Putamen (tissue), 1 donor: ENCODE measurements at regions not wholly inside any gene's neighbourhood (a gene's known extent, or its start where the extent isn't known, plus 50 kb on each side); places are given as distances from the start of the nearest gene placed in this dataset.
"Not testable (repeated sequence)": the region's sequence is repeated elsewhere in the genome, so short reads cannot be mapped to it uniquely, and the experiment has no call there.

Source experiments
- DNase-seq: peaks from one replicate; pipeline ENCODE4 v3.0.0-alpha.2; 2016; ENCODE audit warnings: low spot score

DNA sequence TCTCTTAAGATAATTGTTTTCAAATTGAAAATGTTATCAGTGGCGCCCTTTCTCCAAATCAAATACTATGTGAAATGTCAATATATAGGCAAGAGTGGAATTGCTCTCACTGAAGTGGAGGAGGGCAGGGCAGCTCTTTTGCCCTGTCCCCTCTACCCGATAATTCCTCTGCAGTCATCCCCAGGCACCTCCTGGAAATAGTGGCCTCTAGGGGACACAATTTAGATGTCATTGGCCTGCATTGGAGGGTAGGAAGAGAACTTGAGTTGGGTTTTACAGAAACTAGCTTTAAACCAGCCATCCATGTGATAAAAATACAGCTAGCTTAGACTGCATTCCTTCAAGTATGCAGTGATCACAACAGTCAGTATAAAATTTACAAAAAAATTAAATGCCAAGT is 288.9 kb downstream of the EDEM1 start:
- no peak for DNase-seq

DNA sequence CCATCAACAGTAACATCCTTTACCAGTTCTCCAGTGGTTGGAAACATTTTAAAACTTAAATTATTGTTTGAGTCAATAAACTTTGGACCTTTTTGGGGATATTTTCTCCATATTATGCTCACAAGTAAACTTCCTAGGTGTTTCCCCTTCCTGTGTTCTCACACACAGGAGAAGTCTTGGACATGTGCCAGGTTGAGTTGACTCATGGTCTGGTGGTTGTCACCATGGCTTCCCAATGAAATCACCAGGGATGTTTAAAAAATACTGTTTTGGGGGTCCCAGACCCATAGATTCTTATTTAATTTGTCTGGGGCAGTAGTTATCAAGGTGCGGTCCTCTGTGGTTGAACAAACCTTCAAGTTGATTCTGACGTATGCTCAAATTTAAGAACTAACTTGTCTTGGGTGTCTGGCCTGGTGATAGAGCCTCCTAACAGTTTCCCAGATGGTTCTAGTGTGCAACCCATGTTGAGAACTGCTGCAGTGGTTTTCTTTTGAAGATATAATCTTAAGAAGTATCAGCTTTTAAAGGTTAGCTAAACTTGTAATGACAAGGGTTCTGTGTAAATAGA is 291.8 kb downstream of the EDEM1 start:
- DNase-seq: no peak

DNA sequence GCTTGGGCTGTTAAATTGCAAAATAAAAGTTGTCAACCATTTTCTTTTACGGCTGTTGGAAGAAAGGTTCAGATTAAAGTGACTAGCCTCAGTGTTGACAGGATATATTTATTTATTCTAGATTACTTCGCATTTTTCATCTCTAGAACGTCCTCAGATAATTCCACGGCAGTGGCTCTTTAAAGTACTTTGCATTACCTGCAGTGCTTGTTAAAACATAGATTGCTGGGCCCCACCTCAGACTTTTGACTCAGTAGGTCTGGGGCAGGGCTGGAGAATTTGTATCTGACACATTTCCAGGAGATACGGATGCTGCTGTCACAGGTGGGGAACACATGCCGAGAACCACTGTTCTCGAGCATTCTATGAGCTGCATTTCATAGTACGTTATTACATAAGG is 292.7 kb downstream of the EDEM1 start:
- no peak for DNase-seq

DNA sequence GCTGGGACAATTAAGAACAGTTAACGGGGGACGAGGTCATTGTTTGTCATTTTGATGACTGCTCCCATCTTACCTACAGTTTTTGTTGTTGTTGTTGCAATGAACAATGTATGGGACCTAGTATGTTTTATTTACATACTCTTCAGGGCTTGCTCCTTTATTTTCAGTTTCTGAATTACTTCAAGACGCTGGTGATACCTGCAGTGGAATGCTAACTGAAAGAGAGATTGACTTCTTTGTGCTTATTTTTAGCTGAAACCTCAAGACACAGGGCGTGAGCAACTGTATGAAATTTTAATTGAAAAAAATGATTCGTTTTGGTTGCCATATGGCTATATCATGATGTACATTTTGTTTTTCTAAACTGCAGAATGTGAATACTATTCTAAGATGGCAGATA is 297.9 kb downstream of the EDEM1 start:
- no peak for DNase-seq

DNA sequence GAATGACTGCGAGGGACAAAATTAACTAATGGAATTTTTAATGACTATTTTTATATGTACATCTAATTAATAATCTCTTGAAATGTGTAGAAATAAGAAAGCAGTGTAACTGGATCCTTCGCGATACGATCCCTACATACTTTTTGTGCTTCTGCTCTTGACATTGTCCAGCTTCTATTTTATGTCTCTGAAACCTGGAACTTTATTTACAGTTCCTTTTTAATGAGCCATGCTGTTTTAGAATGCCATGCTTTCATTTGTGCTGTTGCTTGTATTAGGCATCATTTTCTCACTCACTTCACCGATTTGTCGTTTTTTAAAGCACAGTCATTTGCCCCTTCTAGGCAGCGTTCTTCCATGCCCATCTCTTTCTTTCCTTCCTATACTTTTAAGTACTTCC is 301.3 kb downstream of the EDEM1 start:
- DNase-seq: no peak

DNA sequence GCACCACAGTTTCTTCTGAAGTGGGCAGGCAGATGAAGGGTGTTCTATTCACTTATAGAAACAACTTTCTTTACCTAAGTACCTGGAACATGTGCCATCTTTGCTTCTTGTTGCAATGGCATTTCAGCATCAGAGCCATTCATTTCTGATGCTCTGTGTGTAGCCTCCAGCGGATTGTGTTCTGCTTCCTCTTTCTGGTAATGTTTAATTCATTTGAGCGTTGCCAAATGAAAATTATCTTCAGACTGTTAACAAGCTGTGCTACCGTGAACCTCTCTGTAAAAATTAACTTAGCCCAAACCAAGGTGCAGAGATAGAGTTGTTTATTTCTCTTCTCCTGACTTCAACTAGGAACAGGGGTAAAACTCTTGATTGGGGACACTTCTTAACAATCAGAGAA is 302.0 kb downstream of the EDEM1 start:
- DNase-seq: no peak

DNA sequence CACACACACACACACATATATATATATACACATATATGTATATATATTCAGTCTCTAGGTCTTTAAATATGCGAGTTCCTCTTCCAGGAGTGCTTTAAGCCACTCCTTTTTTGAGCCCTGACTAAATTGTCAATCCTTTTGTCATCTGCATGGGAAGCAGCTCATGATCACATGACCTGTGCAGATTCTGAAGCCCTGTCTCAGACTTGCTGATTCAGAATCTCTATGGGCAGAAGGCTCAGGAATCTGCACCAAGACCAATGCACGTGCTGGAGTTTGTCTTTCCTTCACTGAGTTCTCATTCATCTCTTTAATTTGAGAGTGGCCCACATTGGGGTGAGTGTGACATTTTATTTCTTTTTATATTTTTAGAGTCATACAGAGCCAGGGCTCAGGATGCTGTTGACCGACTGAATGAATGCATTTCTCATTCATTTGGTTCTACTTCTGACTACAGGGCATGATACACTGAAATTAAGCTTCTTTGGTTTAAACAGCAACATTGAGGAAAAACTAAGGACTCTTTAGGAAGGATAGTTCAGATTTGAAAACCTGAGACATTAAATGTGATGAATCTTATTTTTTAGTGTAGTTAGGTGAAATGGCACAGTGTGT is 307.5 kb downstream of the EDEM1 start:
- no peak for DNase-seq

DNA sequence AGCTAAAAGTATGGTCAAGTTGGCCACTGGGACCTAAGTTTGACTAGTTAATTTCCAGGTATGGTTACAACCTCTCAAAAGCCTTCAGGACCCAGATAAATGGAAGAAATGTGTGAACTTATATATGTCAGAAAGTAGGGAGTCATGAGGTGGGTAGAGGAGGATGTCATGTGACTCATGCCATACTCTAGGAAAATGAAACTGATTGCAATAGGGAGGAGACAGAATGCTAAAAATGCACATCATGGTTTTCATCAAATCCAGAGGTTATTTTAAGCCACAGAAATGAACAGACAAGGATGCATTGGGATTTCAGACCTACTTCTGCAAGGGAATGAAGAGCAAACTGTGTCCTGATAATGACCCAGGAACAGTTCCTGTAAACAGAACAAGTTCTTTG is 310.0 kb downstream of the EDEM1 start:
- no peak for DNase-seq

DNA sequence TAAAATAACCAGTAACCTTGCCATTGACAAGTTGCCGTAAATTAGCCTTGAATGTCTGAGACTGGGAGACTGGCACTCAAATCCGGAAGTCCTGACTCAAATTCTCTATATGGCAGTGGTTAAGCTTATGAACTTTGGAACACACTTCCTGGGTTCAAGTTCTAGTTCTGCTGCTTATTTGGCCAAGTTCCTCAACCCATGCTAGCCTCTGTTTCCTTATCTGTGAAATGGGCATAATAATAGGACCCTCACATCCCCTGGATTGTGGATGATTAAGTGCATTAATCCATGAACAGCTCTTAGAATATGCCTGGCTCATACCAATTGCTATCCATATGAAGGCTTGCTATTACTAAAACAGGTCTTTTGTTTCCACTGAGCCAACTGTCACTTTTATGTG is 311.5 kb downstream of the EDEM1 start:
- DNase-seq: no peak

DNA sequence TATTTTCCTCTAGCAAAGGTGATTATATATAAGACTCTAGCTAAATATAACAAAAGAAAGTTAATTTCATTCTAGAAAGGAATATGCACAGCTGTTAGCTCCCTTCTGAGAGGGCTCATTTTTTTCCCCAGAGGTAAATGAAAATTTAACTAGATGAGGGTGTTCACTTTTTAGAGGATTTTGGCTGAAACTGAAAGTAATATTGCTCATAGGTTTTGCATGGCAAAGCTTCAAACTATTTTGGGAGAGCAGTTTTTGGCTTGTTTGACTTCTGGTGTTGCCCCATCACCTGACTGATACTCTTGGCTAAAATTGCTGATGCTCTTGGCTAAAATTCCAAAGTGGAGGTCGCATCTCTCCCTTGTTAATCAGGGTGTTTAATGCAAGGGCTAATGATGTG is 311.9 kb downstream of the EDEM1 start:
- no peak for DNase-seq

DNA sequence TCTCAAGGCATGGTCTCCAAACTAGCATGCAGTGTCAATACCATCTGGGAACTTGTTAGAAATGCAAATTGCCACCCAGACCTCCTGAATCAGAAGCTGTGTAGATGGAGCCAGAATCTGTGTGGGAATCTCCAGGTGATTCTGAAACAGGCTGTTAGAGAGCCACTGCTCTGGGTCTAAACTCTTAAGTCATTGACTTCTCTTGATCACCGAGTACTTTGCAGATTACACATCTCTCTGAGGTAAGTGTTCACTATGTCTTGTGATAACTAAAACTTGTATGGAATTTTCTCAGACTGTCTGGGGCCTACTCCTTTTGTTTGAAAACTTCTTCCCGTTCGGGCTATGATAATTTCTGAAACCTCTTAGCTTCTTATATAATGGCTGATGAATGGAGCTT is 315.6 kb downstream of the EDEM1 start:
- no peak for DNase-seq

DNA sequence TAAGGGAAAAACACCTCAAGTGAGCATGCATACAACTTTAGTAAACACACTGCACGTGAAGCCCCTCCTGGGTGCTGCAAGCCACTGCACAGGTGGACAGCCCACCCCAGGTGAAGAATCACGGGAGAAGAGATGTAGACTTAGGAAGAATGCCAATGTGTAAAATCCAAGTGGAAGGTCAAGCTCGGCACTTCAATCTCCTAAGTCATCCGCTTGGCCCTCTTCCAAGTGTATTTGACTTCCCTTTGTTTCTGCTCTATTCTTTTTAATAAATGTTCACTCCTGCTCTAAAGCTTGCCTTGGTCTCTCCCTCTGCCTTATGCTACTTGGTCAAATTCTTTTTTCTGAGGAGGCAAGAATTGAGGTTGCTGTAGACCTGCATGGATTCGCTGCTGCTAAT is 316.6 kb downstream of the EDEM1 start:
- DNase-seq: no peak

DNA sequence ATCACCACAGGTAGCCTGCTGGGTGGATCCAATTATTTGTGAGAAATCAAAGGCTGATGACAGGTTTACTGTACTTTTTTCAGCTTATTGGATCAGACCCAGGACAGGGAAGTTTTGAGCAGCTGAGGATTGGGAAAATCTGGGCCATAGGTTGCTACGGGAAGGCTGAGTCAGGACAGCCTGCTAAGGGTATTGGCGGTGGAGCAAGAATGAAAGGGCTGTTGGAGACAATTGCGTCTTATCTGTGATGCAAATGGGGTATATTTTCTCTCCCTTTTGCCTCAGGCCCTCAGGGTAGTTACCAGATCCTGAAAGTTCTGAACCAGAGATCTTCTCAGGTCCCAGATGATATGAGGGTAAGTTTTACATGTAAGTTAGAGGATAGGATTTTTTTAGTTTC is 317.7 kb downstream of the EDEM1 start:
- DNase-seq: no peak

DNA sequence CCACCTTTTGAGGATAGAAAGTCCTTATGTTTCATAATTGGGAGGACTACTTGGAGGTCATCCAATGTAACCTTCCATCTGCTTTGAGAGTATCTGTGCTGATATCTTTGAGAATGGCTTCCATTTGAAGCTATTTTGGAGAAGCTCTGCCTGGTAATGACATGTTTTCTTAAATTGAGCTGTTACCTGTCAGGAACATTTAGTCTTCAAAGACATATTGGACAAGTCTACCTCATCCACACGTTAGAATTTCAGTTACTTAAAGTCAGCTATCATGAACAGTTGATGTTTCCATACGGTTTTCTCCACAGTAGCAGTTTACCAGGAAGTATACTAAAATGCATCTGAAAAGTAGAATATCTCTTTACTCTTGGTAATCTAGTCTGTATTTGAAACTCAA is 318.5 kb downstream of the EDEM1 start:
- no peak for DNase-seq

DNA sequence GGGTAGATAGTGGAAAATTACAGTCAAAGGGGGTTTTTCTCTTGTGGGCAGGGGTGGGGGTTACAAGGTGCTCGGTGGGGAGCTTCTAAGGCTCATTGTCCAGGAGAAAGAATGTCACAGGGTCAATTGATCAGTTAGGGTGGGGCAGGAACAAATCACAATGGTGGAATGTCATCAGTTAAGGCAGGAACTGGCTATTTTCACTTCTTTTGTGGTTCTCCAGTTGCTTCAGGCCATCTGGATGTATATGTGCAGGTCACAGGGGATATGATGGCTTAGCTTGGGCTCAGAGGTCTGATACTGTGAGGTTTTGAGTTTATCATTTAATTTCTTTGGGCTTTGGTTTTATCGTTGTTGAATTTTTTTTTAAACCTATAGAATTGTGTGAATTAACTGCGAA is 321.4 kb downstream of the EDEM1 start:
- DNase-seq: not testable (repeated sequence)

DNA sequence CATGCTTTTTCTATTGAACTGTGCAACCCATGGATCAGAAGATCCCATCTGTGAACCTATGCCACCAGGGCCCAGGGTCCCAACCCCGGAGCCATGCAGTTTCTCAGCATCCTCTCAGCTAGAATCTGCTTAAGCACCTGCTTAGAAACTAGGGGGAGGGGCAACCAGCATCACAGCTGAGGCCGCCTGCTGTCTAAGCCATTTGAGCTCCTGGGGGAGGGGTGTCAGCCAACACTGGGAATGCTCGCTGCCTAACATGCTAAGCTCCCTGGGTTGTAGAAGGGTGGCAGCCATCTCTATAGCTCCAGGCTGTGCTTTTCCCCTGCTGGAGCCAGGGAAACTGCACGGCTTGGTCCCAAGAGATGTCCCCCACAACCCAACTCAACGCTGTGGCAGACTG is 322.8 kb downstream of the EDEM1 start:
- no peak for DNase-seq

DNA sequence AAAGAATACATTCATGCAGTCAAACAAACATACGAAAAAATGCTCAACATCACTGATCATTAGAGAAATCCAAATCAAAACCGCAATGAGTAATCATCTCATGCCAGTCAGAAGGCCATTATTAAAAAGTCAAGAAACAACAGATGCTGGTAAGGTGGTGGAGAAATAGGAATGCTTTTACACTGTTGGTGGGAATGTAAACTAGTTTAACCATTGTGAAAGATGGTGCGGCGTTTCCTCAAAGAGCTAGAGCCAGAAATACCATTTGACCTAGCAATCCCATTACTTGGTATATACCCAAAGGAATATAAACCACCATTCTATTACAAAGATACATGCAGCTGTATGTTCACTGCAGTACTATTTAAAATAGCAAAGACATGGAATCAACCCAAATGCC is 330.4 kb downstream of the EDEM1 start:
- DNase-seq: no peak

DNA sequence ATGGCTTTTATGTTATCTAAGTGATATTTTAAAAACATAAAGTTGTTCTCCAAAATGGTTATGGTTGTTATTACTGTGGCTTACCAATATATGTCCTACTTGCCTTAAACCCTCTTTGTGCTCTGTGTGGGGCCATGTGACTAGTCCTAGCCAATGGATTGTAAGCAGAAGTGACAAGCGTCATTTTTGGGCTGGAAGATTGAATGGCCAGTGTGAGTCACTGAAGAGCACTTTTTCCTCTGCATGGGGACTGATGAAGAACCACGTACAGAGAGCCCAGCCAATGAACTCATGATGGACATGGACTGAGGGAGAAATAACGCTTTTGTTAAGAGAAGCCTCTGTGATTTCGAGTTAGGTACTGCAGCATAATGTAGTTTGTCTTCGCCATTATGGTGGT is 332.7 kb downstream of the EDEM1 start:
- no peak for DNase-seq

DNA sequence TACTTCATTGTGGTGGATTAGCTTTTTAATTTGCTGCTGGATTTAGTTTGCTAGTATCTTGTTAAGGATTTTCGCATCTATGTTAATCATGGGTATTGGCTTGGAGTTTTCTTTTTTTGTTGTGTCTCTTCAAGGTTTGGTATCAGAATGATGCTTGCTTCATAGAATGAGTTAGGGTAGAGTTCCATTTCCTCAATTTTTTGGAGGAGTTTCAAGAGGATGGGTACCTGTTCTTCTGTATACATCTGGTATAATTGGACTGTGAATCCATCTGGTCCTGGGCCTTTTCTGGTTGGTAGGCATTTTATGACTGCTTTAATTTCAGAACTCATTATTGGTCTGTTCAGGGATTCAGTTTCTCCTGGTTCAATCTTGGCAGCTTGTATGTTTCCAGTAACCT is 335.6 kb downstream of the EDEM1 start:
- no peak for DNase-seq

DNA sequence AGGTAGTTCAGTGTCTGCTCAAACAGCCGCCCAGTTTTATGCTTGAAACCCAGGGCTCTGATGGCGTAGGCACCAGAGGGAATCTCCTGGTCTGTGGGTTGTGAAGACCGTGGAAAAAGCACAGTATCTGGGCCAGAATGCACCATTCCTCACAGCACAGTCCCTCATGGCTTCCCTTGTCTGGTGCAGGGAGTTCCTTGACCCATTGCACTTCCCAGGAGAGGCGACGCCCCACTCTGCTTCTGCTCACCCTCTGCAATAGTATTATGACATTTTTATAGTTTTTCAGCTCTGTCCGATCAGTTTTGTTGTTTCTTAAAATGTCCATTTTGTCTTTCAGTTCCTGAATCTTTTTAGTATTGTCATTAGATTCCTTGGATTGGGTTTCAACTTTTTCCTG is 343.5 kb downstream of the EDEM1 start:
- DNase-seq: no peak

DNA sequence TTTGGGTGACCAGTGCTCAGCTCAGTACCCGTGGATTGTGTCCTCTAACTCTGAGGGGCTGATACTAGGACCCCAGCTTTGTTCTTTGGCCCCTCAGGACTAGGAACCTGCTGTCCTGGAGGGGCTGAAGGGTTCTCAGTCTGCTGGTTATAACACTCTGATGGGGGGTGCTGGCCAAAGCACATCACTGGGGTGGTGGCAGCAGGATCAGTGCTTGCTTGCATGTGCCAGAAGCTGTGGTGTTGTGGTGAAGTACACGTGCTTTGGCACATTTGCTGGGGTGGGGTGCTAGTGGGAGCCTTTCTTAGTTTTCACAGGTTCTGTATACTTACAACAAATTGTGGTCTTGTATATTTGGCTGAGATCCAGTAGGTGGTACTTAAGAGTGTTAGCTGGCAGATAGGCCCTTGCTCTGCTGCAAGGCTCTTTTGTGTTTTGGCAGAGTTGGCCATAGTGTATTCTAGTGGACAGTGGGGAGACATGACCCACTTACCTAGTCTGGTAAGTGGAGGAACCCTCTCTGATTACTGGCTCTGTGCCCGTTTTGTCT is 344.3 kb downstream of the EDEM1 start:
- no peak for DNase-seq

DNA sequence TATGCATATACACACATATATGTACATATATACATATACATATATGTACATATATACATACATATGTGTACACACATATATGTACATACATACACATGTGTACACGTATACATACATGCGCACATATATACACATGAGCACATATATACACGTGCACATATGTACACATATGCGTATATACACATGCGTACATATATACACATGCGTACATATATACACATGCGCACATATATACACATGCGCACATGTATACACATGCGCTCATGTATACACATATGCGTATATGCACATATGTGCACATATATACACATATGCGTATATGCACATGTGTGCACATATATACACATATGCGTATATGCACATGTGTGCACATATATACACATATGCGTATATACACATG is 353.0 kb downstream of the EDEM1 start:
- no peak for DNase-seq

DNA sequence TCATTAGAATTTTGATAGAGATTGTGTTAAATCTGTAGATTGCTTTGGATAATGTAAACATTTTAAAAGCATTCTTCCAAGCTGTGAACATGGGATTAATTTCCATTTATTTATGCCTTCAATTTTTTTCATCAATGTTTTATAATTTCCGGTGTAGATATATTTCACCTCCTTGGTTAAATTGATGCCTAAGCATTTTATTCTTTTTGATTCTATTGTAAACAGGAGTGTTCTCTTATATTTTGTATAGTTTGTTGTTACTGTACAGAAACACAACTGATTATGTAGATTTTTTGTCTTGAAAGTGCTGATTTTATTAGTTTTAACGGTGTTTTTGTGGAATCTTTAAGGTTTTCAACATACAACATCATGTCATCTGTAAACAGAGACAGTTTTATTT is 355.0 kb downstream of the EDEM1 start:
- no peak for DNase-seq

DNA sequence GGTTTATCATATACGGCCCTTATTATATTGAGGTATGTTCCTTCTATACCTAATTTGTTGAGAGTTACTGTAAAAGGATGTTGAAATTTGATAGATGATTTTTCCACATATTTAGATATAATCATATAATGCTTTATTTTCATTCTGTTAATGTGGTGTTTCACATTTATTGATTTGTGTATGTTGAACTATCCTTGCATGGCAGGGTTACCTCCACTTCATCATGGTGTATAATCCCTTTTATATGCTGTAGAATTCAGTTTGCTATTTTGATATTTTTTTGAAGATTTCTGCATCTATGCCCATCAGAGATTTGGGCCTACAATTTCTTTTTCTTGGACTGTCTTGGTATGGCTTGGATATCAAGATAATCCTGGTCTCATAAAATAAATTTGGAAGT is 355.5 kb downstream of the EDEM1 start:
- no peak for DNase-seq
